IgD-negative memory B cell (primary cell): ENCODE measurements at regions not wholly inside any gene's neighbourhood (a gene's known extent, or its start where the extent isn't known, plus 50 kb on each side); places are given as distances from the start of the nearest gene placed in this dataset.
"Not testable (repeated sequence)": the region's sequence is repeated elsewhere in the genome, so short reads cannot be mapped to it uniquely, and the experiment has no call there.

Experiments used
- H3K27ac Mint-ChIP-seq, 3 donors: one replicate each; pipeline ENCODE4 v1.8.0; 2020 to 2022; ENCODE audit warnings: mild to moderate bottlenecking in 3 of 3, mixed read lengths in 3 of 3, moderate library complexity in 1 of 3
- H3K27me3 Mint-ChIP-seq: one replicate; pipeline ENCODE4 v1.8.0; 2021; ENCODE audit warnings: mixed read lengths
- H3K36me3 Mint-ChIP-seq: one replicate; pipeline ENCODE4 v1.8.0; 2020; ENCODE audit warnings: mild to moderate bottlenecking, mixed read lengths
- H3K4me1 Mint-ChIP-seq, 3 donors: one replicate each; pipeline ENCODE4 v1.8.0; 2020 to 2022; ENCODE audit warnings: mixed read lengths in 3 of 3, mild to moderate bottlenecking in 1 of 3
- H3K4me3 Mint-ChIP-seq, 4 donors: one replicate each; pipeline ENCODE4 v1.8.0; 2020 to 2022; ENCODE audit warnings: mild to moderate bottlenecking in 4 of 4, mixed read lengths in 4 of 4, moderate library complexity in 3 of 4
- H3K9me3 Mint-ChIP-seq, 3 donors: one replicate each; pipeline ENCODE4 v1.8.0; 2020 to 2021; ENCODE audit warnings: mixed read lengths in 3 of 3, mild to moderate bottlenecking in 1 of 3

- Mint-ChIP-seq H3K4me3 (no peak overlapping the region), H3K9me3 (peaks cover 3 to 9% (median 4%) of the 10 kb centered on the region in 3 donors), H3K36me3 (no peaks in the 10 kb centered on the region), H3K4me1 (no peaks in the 10 kb centered on the region), H3K27me3 (no peaks in the 10 kb centered on the region), H3K27ac (no peak overlapping the region)
Measured at GRCh38 chr5:104539618-104540350, 977.2 kb upstream of the NUDT12 start.

DNA sequence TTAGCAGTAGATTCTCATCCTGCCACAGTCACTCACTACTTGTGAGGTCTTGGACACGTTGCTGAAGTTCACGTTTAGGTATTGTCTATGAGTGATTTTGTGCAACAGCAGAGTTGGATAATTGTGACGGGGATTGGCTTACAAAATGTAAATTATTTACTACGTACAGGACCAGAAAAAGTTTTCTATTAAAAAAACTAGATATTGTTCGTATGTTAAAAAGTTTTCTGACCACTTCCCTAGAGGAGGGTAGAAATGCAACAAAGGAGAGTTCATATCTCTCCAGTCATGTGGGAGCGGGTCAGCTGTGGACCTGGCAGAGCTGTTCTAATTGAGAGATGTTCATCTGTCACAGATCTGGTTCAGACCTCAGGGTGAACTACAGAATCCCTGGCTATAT lies 976.1 kb upstream of the NUDT12 start:
- Mint-ChIP-seq H3K4me1 (no peaks in the 10 kb centered on the region), H3K4me3 (no peak overlapping the region), H3K36me3 (no peaks in the 10 kb centered on the region), H3K27me3 (no peaks in the 10 kb centered on the region), H3K9me3 (peaks cover 3 to 10% (median 6%) of the 10 kb centered on the region in 3 donors), H3K27ac (no peak overlapping the region)

DNA sequence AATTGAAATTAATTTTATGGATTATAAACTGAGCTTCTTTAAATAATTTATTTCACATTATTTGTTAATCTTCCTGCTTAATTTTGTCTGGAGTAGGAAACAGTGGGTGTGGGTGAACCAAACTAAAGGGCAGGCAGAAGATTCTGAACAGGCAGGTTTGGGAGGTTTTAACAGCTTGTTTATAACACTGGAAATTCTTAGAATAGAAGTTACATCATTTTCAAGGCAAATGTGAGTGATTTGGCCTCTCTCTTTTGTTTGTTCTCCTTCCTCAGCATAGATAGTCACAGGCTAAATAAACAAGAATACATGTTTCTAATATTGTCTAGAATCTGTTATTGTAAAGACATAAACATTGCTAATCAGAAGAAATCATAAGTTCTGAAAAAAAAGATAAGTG lies 970.9 kb upstream of the NUDT12 start:
- peaks cover 2 to 19% (median 10%) of the 10 kb centered on the region in 3 donors for H3K9me3 Mint-ChIP-seq
- no peak overlapping the region for H3K4me3 Mint-ChIP-seq
- H3K27me3 Mint-ChIP-seq = no peaks in the 10 kb centered on the region
- H3K4me1 Mint-ChIP-seq = no peaks in the 10 kb centered on the region
- no peak overlapping the region for H3K27ac Mint-ChIP-seq
- no peaks in the 10 kb centered on the region for H3K36me3 Mint-ChIP-seq

DNA sequence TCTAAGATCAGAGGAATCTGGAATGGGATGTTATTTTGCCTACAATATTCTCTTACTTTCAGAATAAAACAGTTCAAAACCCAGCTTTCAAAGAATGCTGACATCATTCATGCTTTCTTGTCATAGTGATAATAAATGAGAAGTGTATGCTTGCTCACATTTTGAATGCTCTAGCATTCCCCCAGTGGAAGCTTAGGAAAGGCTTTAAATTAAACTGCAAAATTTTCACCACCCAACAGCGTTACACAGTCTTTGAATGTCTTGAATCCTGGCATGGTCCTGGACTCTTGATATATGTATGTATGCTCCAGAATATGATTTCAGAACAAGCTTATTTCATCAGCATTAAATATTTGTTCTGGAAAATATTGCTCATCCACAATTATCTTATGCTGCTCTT lies 964.3 kb upstream of the NUDT12 start:
- Mint-ChIP-seq H3K27me3 (no peaks in the 10 kb centered on the region), H3K4me1 (no peaks in the 10 kb centered on the region), H3K27ac (no peak overlapping the region), H3K36me3 (no peaks in the 10 kb centered on the region), H3K9me3 (peaks cover 2 to 7% (median 2%) of the 10 kb centered on the region in 3 donors), H3K4me3 (no peak overlapping the region)

DNA sequence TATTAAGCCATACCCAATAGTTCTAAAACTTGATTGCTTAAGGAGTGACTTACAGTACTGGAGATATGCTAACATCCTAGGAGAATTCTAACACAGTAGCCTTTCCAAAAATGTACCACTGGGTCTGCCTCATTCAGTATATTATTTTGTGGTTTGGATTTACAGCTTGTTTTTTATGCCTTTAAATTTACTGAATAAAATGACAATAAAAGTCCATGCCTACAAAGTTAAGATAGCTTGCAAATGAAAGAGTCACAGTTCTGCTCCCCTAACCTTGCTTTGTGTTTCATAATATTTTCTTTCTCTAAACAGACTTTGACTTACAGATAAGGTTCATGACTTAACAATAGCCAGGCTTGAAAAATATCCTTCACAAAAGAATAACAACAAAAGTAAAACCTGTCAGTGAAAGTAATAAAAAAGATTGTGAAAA lies 951.1 kb upstream of the NUDT12 start:
- Mint-ChIP-seq H3K27me3 (no peaks in the 10 kb centered on the region), H3K36me3 (no peaks in the 10 kb centered on the region), H3K4me1 (no peaks in the 10 kb centered on the region), H3K27ac (no peak overlapping the region), H3K9me3 (peaks cover 0 to 14% (median 2%) of the 10 kb centered on the region in 3 donors), H3K4me3 (no peak overlapping the region)

GRCh38 chr5:104513121-104513602 lies 950.6 kb upstream of the NUDT12 start:
- Mint-ChIP-seq H3K27ac (no peak overlapping the region), H3K4me3 (no peak overlapping the region), H3K36me3 (no peaks in the 10 kb centered on the region), H3K27me3 (no peaks in the 10 kb centered on the region), H3K9me3 (peaks cover 0 to 16% (median 2%) of the 10 kb centered on the region in 3 donors), H3K4me1 (no peaks in the 10 kb centered on the region)

- Mint-ChIP-seq H3K4me3 (no peak overlapping the region), H3K36me3 (no peaks in the 10 kb centered on the region), H3K27me3 (no peaks in the 10 kb centered on the region), H3K9me3 (peaks cover 0 to 16% (median 2%) of the 10 kb centered on the region in 3 donors), H3K4me1 (no peaks in the 10 kb centered on the region), H3K27ac (no peak overlapping the region)
Measured at GRCh38 chr5:104512063-104512825, 949.7 kb upstream of the NUDT12 start.

- Mint-ChIP-seq H3K9me3 (peaks cover 3 to 28% (median 11%) of the 10 kb centered on the region in 3 donors), H3K27ac (no peak overlapping the region), H3K27me3 (no peaks in the 10 kb centered on the region), H3K4me3 (no peak overlapping the region), H3K4me1 (no peaks in the 10 kb centered on the region), H3K36me3 (no peaks in the 10 kb centered on the region)
Measured at GRCh38 chr5:104498281-104498680, 935.7 kb upstream of the NUDT12 start.

DNA sequence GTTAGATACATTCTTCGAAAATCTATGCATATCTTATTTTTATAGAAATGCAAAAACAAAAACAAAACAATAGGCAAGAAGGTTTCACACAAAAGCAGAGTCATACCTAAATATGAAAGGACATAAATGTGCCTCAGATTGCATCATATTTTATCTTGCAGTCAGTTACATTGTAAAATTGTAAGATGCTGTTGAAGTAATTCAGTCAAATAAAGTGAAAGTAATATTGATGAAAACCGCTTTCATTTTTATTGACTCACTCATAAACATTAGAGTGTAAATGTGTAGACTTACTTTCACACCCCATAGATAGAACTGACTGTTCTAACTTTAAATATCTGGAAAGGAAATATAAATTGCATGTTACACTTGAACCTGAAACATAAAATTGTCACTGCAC lies 931.5 kb upstream of the NUDT12 start:
- Mint-ChIP-seq H3K27me3 (no peaks in the 10 kb centered on the region), H3K36me3 (no peaks in the 10 kb centered on the region), H3K4me1 (no peaks in the 10 kb centered on the region), H3K4me3 (no peak overlapping the region), H3K27ac (no peak overlapping the region), H3K9me3 (peaks cover 0 to 10% (median 7%) of the 10 kb centered on the region in 3 donors)

GRCh38 chr5:104472811-104473210 lies 910.2 kb upstream of the NUDT12 start:
- Mint-ChIP-seq H3K4me3 (no peak overlapping the region), H3K9me3 (peaks cover 4 to 9% (median 5%) of the 10 kb centered on the region in 3 donors), H3K27ac (no peak overlapping the region), H3K27me3 (no peaks in the 10 kb centered on the region), H3K36me3 (peaks cover 1% of the 10 kb centered on the region), H3K4me1 (no peaks in the 10 kb centered on the region)

GRCh38 chr5:104456122-104456521 lies 893.5 kb upstream of the NUDT12 start:
- peaks cover 5 to 8% (median 7%) of the 10 kb centered on the region in 3 donors for H3K9me3 Mint-ChIP-seq
- H3K27me3 Mint-ChIP-seq = no peaks in the 10 kb centered on the region
- no peaks in the 10 kb centered on the region for H3K4me1 Mint-ChIP-seq
- H3K27ac Mint-ChIP-seq = no peak overlapping the region
- no peak overlapping the region for H3K4me3 Mint-ChIP-seq
- H3K36me3 Mint-ChIP-seq = no peaks in the 10 kb centered on the region

GRCh38 chr5:104452550-104452949 lies 890.0 kb upstream of the NUDT12 start:
- Mint-ChIP-seq H3K9me3 (peaks cover 2 to 5% (median 4%) of the 10 kb centered on the region in 3 donors), H3K36me3 (no peaks in the 10 kb centered on the region), H3K27me3 (no peaks in the 10 kb centered on the region), H3K4me1 (no peaks in the 10 kb centered on the region), H3K27ac (no peak overlapping the region), H3K4me3 (no peak overlapping the region)

- H3K9me3 Mint-ChIP-seq, H3K4me3 Mint-ChIP-seq, H3K36me3 Mint-ChIP-seq, H3K27me3 Mint-ChIP-seq, H3K4me1 Mint-ChIP-seq, H3K27ac Mint-ChIP-seq: not testable (repeated sequence)
Measured at GRCh38 chr5:104451911-104452310, 889.3 kb upstream of the NUDT12 start.

DNA sequence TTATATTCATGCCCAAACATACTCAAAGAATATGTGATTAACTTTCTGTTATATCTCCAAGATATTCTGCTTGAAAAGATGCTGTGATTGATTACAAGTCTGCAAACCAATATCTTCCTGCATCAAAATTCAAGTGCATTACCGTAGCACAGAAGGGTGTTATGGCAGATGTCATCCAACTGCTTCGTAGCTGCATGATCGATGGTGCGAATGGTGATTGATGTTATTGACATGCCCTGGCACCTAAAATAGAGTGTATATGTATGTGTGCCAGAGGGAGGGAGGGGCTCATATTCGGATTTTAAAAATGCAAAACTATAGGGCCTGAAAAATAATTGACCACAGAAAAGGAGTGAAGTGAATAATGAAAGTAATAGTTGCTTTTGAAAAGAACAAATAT lies 882.1 kb upstream of the NUDT12 start:
- Mint-ChIP-seq H3K4me3 (no peak overlapping the region), H3K9me3 (peaks cover 2 to 5% (median 4%) of the 10 kb centered on the region in 3 donors), H3K27ac (no peak overlapping the region), H3K4me1 (no peaks in the 10 kb centered on the region), H3K36me3 (no peaks in the 10 kb centered on the region), H3K27me3 (no peaks in the 10 kb centered on the region)

- Mint-ChIP-seq H3K4me3 (no peak overlapping the region), H3K9me3 (peaks cover 2 to 5% (median 4%) of the 10 kb centered on the region in 3 donors), H3K4me1 (no peaks in the 10 kb centered on the region), H3K27ac (no peak overlapping the region), H3K27me3 (no peaks in the 10 kb centered on the region), H3K36me3 (no peaks in the 10 kb centered on the region)
Measured at GRCh38 chr5:104443706-104444105, 881.1 kb upstream of the NUDT12 start.
